ENCODE measurements at regions not wholly inside any gene's neighbourhood (a gene's known extent, or its start where the extent isn't known, plus 50 kb on each side); places are given as distances from the start of the nearest gene placed in this dataset.
"Not testable (repeated sequence)": the region's sequence is repeated elsewhere in the genome, so short reads cannot be mapped to it uniquely, and the experiment has no call there.

DNA sequence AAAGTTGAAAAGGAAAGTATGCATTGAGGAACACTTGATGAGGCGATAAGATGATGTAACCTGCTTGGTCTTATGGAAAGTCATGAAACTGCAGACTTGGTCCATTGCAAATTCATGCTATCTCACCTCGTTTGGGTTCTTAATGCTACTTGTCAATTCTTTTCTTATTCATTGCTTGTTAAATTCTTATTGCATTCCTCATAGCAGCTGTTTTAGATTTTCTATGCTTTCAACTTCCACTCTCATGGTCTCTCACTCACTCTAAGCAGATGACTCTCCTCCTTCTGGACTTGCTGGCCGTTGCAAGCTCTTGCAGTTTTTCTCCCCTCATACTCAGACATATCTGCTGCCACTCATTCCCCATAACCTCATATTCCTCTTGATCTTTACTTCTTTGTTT lies 67.8 kb upstream of the CSNK1A1L start:
- Mint-ChIP-seq H3K27ac (no peak overlapping the region), H3K9me3 (no peaks in the 10 kb centered on the region)

DNA sequence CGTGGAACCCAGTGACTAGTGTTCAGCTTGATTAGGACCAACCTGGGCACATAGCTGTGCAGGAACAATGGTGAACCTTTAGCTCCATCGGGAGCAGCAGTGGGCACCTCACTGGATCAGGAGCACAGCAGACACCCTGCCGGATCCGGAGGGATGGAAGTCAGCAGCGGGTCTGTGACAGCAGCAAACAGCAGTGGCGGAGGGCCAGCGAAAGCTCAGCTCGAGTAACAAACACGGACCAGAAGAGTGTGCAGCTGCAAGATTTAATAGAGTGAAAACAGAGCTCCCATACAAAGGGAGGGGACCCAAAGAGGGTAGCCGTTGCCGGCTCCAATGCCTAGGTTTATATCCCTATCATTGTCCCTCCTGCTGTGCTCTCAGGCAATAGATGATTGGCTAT lies 66.8 kb upstream of the CSNK1A1L start:
- H3K27ac Mint-ChIP-seq; DNase-seq; H3K4me3 Mint-ChIP-seq; H3K9me3 Mint-ChIP-seq; H3K27me3 Mint-ChIP-seq (ENCODE audit: low read depth, poor library complexity); H3K4me1 Mint-ChIP-seq; H3K36me3 Mint-ChIP-seq (ENCODE audit: low read depth): not testable (repeated sequence)

More for the DNA sequence above, 67.8 kb upstream of the CSNK1A1L start:
- no peak for DNase-seq
- Mint-ChIP-seq H3K4me3 (no peak overlapping the region), H3K27me3 (ENCODE audit: low read depth, poor library complexity) (peaks cover 3% of the 10 kb centered on the region), H3K36me3 (ENCODE audit: low read depth) (no peaks in the 10 kb centered on the region), H3K4me1 (no peaks in the 10 kb centered on the region)
- TF ChIP-seq, protein P1, sequence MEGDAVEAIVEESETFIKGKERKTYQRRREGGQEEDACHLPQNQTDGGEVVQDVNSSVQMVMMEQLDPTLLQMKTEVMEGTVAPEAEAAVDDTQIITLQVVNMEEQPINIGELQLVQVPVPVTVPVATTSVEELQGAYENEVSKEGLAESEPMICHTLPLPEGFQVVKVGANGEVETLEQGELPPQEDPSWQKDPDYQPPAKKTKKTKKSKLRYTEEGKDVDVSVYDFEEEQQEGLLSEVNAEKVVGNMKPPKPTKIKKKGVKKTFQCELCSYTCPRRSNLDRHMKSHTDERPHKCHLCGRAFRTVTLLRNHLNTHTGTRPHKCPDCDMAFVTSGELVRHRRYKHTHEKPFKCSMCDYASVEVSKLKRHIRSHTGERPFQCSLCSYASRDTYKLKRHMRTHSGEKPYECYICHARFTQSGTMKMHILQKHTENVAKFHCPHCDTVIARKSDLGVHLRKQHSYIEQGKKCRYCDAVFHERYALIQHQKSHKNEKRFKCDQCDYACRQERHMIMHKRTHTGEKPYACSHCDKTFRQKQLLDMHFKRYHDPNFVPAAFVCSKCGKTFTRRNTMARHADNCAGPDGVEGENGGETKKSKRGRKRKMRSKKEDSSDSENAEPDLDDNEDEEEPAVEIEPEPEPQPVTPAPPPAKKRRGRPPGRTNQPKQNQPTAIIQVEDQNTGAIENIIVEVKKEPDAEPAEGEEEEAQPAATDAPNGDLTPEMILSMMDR (IDR thresholded peaks at IDR 0.05): no peak

DNA sequence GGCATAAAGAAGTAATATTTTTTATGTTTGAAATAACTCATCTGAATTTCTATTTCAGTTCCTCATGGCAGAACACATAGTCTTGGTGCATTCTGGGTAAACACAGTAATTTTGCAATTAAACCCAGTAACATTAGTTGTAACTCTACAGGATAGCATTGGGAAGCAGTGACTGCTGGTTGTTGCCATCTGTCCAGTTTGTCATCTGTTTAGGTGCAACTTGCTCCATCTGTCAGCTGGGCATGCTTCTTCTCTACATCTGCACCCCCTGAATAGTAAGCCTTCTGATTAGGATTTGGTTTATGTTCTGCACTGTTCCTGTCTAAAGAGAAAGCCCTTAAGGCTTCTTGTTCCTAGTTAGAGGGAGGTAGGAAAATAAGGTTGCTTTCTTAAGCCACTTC lies 63.5 kb upstream of the CSNK1A1L start:
- Mint-ChIP-seq H3K4me1 (no peaks in the 10 kb centered on the region), H3K27ac (no peak overlapping the region), H3K27me3 (ENCODE audit: low read depth, poor library complexity) (peaks cover 3% of the 10 kb centered on the region), H3K4me3 (no peak overlapping the region), H3K36me3 (ENCODE audit: low read depth) (no peaks in the 10 kb centered on the region), H3K9me3 (no peaks in the 10 kb centered on the region)
- TF ChIP-seq, protein P1 (IDR thresholded peaks at IDR 0.05): no peak
- DNase-seq: no peak

DNA sequence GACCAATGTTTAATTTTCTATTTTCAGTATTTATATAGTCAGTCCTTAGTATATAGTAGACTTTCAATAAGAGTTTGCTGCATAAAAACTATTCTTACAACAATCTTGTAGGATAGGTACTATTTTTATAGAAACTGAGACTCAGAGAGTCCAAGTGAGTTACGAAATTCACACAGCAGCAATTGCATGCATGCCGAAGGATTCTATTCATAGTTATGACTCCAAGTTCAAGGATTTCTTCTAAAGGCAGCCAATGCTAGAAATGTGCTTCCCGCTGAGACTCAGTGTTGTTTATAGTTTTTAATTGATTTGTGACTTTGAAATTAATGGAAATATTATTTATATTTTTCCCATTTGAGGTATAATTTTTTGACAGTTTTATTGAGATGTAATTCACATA lies 62.7 kb upstream of the CSNK1A1L start:
- no peak for DNase-seq
- Mint-ChIP-seq H3K4me1 (no peaks in the 10 kb centered on the region), H3K27ac (no peak overlapping the region), H3K4me3 (no peak overlapping the region), H3K27me3 (ENCODE audit: low read depth, poor library complexity) (peaks cover 3% of the 10 kb centered on the region), H3K9me3 (no peaks in the 10 kb centered on the region), H3K36me3 (ENCODE audit: low read depth) (no peaks in the 10 kb centered on the region)
- TF ChIP-seq, protein P1 (IDR thresholded peaks at IDR 0.05): no peak

DNA sequence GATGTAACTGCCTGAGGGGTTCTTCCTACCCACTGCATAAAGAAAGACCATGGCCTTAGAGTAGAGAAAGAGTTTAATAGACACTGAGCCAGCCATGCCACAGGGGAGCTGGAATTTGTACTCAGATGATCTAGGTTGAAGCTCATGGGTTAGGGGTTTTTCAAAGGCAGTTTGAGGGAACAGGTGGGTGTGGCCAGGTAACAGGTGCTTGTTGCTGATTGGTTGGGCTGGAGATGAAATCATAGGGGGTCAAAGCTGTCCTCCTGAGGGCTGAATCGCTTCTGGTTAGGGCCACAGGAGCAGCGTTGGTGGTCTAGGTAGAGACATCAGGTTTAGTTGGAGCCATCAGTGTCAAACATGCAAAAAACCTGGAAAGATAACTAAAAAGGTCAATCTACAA lies 59.2 kb upstream of the CSNK1A1L start:
- Mint-ChIP-seq H3K4me3 (no peak overlapping the region), H3K36me3 (ENCODE audit: low read depth) (peaks cover 7% of the 10 kb centered on the region), H3K4me1 (no peaks in the 10 kb centered on the region), H3K9me3 (peaks cover 24% of the 10 kb centered on the region), H3K27ac (no peak overlapping the region), H3K27me3 (ENCODE audit: low read depth, poor library complexity) (no peaks in the 10 kb centered on the region)
- TF ChIP-seq, protein P1 (IDR thresholded peaks at IDR 0.05): no peak
- DNase-seq: no peak

DNA sequence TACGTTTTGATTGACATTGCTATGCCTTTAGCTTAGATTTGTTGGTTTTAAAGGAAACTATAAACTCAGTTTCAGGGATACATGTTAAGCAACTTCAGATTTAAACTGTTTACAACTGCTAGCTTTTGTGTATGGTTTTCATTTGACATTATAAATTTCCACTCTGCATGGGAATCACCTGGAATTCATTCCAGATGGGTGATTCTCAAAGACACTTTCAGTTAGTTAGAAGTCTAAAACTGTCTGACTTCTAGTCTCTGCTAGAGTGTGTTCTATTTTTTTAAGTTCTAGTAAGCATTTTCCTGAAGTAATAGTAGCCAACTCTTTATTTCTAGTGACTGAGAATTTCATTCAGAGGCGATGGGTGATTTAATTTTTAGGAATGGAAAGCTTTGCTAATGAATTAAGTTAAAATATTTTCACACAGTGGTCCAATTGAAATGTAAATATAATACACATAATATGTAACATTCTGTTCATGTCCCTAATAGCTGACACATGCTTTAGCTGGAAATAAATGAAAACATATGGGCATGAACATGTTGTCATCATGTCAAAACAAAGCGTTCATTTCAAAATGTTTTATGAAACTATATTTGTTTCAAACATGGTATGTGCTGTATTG lies 58.3 kb upstream of the CSNK1A1L start:
- Mint-ChIP-seq H3K27me3 (ENCODE audit: low read depth, poor library complexity) (peaks cover 4% of the 10 kb centered on the region), H3K36me3 (ENCODE audit: low read depth) (peaks cover 7% of the 10 kb centered on the region), H3K9me3 (peaks cover 33% of the 10 kb centered on the region), H3K4me1 (no peaks in the 10 kb centered on the region), H3K27ac (no peak overlapping the region), H3K4me3 (no peak overlapping the region)
- TF ChIP-seq, protein P1 (IDR thresholded peaks at IDR 0.05): no peak
- DNase-seq: no peak
